SH-SY5Y (cell line): ENCODE measurements at regions not wholly inside any gene's neighbourhood (a gene's known extent, or its start where the extent isn't known, plus 50 kb on each side); places are given as distances from the start of the nearest gene placed in this dataset.

ENCODE experiments used
- GATA2 ChIP-seq: IDR thresholded peaks from 2 replicates; pipeline ENCODE4 v1.6.1; 2011; ENCODE audit warnings: mild to moderate bottlenecking, low read depth, low read length
- GATA3 ChIP-seq: IDR thresholded peaks from 2 replicates; pipeline ENCODE4 v1.6.1; 2011; ENCODE audit warnings: low read depth, mild to moderate bottlenecking, low read length, moderate library complexity

- TF ChIP-seq GATA3 (no peak), GATA2 (no peak)
Measured at GRCh38 chrX:4622486-4623167, 909.2 kb upstream of the PRKX start.
